ENCODE measurements at regions not wholly inside any gene's neighbourhood (a gene's known extent, or its start where the extent isn't known, plus 50 kb on each side); places are given as distances from the start of the nearest gene placed in this dataset.

DNA sequence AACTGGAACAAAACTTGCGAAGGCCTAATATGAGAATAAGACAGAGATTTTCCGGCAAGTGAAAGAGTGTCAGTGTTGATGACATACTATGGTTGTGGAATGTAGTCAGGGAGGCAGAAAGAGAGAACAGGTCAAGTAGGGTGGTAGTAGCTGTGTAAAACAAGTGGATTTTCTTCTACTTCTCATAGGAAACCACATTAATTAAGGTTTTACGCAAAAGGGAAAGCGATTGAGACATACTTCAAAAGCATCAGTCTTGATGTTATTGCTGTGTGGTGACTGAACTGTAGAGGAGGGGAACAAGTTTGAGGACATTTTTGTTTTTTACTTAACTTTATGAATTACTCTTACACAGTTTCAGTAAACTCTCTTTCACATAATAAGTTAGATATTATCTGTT, 186.0 kb upstream of the CNTN5 start:
- TF ChIP-seq, protein P1, sequence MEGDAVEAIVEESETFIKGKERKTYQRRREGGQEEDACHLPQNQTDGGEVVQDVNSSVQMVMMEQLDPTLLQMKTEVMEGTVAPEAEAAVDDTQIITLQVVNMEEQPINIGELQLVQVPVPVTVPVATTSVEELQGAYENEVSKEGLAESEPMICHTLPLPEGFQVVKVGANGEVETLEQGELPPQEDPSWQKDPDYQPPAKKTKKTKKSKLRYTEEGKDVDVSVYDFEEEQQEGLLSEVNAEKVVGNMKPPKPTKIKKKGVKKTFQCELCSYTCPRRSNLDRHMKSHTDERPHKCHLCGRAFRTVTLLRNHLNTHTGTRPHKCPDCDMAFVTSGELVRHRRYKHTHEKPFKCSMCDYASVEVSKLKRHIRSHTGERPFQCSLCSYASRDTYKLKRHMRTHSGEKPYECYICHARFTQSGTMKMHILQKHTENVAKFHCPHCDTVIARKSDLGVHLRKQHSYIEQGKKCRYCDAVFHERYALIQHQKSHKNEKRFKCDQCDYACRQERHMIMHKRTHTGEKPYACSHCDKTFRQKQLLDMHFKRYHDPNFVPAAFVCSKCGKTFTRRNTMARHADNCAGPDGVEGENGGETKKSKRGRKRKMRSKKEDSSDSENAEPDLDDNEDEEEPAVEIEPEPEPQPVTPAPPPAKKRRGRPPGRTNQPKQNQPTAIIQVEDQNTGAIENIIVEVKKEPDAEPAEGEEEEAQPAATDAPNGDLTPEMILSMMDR (IDR thresholded peaks at IDR 0.05), result no peak
- no peak for TF ChIP-seq EZH2 (IDR thresholded peaks at IDR 0.05)
